RPMI7951 (cell line): ENCODE measurements at regions not wholly inside any gene's neighbourhood (a gene's known extent, or its start where the extent isn't known, plus 50 kb on each side); places are given as distances from the start of the nearest gene placed in this dataset.
"Not testable (repeated sequence)": the region's sequence is repeated elsewhere in the genome, so short reads cannot be mapped to it uniquely, and the experiment has no call there.

Experiments
- DNase-seq: peaks from one replicate; pipeline ENCODE4 v3.0.0-alpha.2; 2012; ENCODE audit warnings: low read depth

- DNase-seq, result peak; percentile 50
Observed at GRCh38 chr7:35971133-35971891, 170.5 kb downstream of the SEPTIN7 start.

- peak; percentile 72 for DNase-seq
Observed at GRCh38 chr7:35975851-35976454, 175.1 kb downstream of the SEPTIN7 start.

GRCh38 chr7:35978816-35979640 lies 174.0 kb upstream of the EEPD1 start:
- DNase-seq, result not testable (repeated sequence)

GRCh38 chr7:35982600-35982999 lies 170.5 kb upstream of the EEPD1 start:
- no peak for DNase-seq

- no peak for DNase-seq
Observed at GRCh38 chr7:35983626-35984025, 169.4 kb upstream of the EEPD1 start.

GRCh38 chr7:35985126-35985754 lies 167.8 kb upstream of the EEPD1 start:
- peak; percentile 73 for DNase-seq

GRCh38 chr7:35987016-35987415 lies 166.0 kb upstream of the EEPD1 start:
- peak; percentile 70 for DNase-seq

GRCh38 chr7:35988105-35988504 lies 164.9 kb upstream of the EEPD1 start:
- DNase-seq, result peak; percentile 13

GRCh38 chr7:35988818-35989217 lies 164.2 kb upstream of the EEPD1 start:
- no peak for DNase-seq

- no peak for DNase-seq
Observed at GRCh38 chr7:35991511-35992232, 161.4 kb upstream of the EEPD1 start.

- DNase-seq, result no peak
Observed at GRCh38 chr7:35992436-35992835, 160.6 kb upstream of the EEPD1 start.

- DNase-seq, result no peak
Observed at GRCh38 chr7:35993113-35993512, 159.9 kb upstream of the EEPD1 start.

GRCh38 chr7:35993676-35994606 lies 159.1 kb upstream of the EEPD1 start:
- peak; percentile 23 for DNase-seq

- DNase-seq, result no peak
Observed at GRCh38 chr7:35995334-35995733, 157.7 kb upstream of the EEPD1 start.

GRCh38 chr7:35998481-35998880 lies 154.6 kb upstream of the EEPD1 start:
- no peak for DNase-seq

GRCh38 chr7:36001546-36001945 lies 151.5 kb upstream of the EEPD1 start:
- no peak for DNase-seq

- no peak for DNase-seq
Observed at GRCh38 chr7:36002900-36003299, 150.2 kb upstream of the EEPD1 start.

- no peak for DNase-seq
Observed at GRCh38 chr7:36003343-36003742, 149.7 kb upstream of the EEPD1 start.

GRCh38 chr7:36005293-36005692 lies 147.8 kb upstream of the EEPD1 start:
- DNase-seq, result no peak

GRCh38 chr7:36005876-36006275 lies 147.2 kb upstream of the EEPD1 start:
- no peak for DNase-seq
